ENCODE measurements at regions not wholly inside any gene's neighbourhood (a gene's known extent, or its start where the extent isn't known, plus 50 kb on each side); places are given as distances from the start of the nearest gene placed in this dataset.

DNA sequence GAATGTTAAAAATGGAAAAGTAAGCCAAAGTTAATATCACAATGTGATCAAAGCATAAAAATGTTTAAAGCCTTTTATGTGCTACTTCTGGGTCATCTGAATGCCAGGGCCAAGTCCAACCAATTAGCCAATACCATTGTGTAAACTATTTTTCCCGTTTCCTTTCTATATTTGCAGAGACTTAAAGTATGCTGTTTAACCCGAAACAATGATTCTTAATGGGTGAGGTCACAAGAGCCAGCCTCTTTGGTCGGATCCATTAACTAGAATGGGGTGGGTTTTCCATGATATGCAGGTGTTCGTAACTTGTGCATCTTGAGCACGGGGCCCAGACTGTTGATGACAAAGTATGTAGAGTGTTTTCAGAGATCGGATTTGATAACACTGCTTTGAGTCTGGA, 111.3 kb upstream of the IGFBP3 start:
- Histone ChIP-seq H3K4me1 (peaks cover 8% of the 10 kb centered on the region), H3K4me3 (no peak overlapping the region), H3K4me2 (no peak overlapping the region), H3K27me3 (no peaks in the 10 kb centered on the region), H3K27ac (no peak overlapping the region), H4K20me1 (no peaks in the 10 kb centered on the region), H3K9ac (no peak overlapping the region), H3K36me3 (no peaks in the 10 kb centered on the region), H3K9me3 (no peaks in the 10 kb centered on the region)
- no peak for TF ChIP-seq Cebpa-rat (IDR thresholded peaks at IDR 0.05)

DNA sequence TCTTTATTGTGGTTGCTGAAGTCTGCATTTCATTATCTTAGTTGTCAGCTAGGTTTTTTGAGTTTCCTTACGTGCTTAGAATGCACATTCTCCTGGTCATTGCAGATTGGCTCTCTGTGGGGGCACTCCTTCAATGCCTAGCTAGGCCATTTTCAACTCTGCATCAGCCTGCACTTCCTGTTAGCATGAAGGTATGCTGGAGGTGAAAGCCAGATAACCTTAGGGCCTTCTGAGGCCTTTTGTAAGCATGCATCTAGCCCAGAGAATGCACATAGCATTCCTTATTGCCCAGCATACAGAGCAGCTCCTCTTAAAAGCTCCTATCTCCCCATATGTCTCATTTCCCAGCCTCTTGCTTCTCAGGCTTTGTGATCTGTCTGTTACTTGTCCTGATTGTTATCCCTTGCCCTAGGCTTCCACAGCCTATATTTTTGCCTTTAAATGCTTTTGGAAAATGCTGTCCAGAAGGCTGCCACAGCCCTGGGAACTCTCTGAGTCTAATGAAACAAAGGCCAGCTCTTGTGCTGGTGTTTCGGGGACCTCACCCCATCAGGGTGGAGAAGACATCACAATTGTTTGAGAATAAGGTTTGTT, 108.1 kb upstream of the IGFBP3 start:
- Histone ChIP-seq H3K9me3 (no peaks in the 10 kb centered on the region), H4K20me1 (no peaks in the 10 kb centered on the region), H3K4me2 (no peak overlapping the region), H3K36me3 (no peaks in the 10 kb centered on the region), H3K27ac (no peak overlapping the region), H3K27me3 (no peaks in the 10 kb centered on the region), H3K4me1 (no peaks in the 10 kb centered on the region), H3K9ac (no peak overlapping the region), H3K4me3 (no peak overlapping the region)
- TF ChIP-seq Cebpa-rat (IDR thresholded peaks at IDR 0.05): no peak

DNA sequence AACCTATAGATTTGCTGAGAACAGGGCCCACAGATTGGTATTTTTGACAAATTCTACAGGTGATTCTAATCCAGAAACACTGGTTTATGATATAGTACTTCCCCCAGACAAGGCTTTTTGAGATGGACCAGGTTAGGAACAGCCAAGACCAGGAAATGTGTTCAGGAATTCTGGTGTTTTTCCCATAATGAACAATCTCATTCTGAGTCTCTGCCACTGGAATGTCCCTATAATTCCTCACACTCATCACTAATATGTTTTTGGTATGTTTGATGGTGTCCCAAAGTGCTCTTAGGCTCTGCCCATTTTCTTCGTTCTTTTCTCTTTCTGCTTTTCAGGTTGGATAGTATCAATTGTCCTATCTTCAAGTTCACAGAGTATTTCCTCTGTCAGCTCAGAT, 107.2 kb upstream of the IGFBP3 start:
- no peaks in the 10 kb centered on the region for H3K36me3 ChIP-seq
- no peaks in the 10 kb centered on the region for H3K4me1 ChIP-seq
- H4K20me1 ChIP-seq: no peaks in the 10 kb centered on the region
- H3K4me2 ChIP-seq: no peak overlapping the region
- no peak overlapping the region for H3K27ac ChIP-seq
- no peaks in the 10 kb centered on the region for H3K27me3 ChIP-seq
- H3K9me3 ChIP-seq: no peaks in the 10 kb centered on the region
- no peak for TF ChIP-seq Cebpa-rat (IDR thresholded peaks at IDR 0.05)
- no peak overlapping the region for H3K9ac ChIP-seq
- H3K4me3 ChIP-seq: no peak overlapping the region

DNA sequence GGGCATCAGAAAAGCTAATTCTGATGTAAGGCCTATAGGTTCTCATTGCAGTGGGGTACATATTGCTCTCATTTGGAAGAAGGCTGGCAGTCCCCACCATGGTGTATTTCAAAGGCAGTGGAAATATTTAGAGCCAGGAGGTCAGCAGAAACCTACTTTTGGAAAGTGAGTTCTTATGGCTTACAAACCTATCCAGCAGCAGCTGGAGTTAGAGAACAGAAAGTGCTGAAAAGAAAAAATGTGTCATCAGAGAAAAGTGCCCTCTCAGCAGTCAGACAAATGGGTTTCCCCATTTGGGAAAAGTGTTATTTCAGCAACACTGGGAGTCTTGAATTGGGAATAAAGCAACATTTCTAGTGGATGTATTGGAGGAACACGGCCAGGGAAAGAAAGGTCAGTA, 105.7 kb upstream of the IGFBP3 start:
- no peak for TF ChIP-seq Cebpa-rat (IDR thresholded peaks at IDR 0.05)
- Histone ChIP-seq H3K27me3 (no peaks in the 10 kb centered on the region), H3K9ac (no peak overlapping the region), H3K4me3 (no peak overlapping the region), H3K4me1 (no peaks in the 10 kb centered on the region), H3K36me3 (no peaks in the 10 kb centered on the region), H3K27ac (no peak overlapping the region), H3K9me3 (no peaks in the 10 kb centered on the region), H4K20me1 (no peaks in the 10 kb centered on the region), H3K4me2 (no peak overlapping the region)

DNA sequence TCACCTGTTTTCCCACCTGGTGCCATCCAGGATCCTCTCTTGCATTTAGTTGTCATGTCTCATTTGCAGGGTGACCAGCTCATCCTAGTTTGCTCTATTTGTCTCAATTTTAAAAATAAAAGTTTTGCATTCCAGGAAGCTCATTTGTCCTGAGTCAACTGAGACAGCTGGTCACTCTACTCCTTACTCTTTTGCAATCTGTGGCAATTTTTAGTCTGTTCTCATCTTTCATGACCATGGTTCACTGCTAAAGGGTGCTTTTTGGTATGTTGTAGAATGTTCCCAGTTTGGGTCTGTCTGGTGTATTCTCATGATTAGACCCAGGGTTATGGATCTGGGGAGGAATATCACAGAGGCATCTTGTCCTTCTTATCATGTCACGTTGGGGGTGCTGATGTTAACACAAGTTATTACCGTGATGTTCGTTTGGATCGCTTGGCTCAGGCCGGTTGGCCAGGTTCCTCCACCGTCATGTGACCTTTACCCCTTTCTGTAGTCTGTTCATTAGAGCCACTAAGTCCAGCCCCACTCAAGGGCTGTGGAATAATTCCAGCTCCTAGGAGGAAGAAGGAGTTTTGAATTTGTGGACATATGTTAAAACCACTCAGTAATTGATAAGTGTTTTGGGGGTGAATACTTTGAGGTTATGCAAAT, 103.3 kb upstream of the IGFBP3 start:
- no peak overlapping the region for H3K27ac ChIP-seq
- H4K20me1 ChIP-seq: no peaks in the 10 kb centered on the region
- H3K4me2 ChIP-seq: no peak overlapping the region
- no peaks in the 10 kb centered on the region for H3K36me3 ChIP-seq
- H3K4me1 ChIP-seq: no peaks in the 10 kb centered on the region
- H3K9me3 ChIP-seq: no peaks in the 10 kb centered on the region
- no peak overlapping the region for H3K9ac ChIP-seq
- no peak overlapping the region for H3K4me3 ChIP-seq
- no peaks in the 10 kb centered on the region for H3K27me3 ChIP-seq
- TF ChIP-seq Cebpa-rat (IDR thresholded peaks at IDR 0.05): no peak

DNA sequence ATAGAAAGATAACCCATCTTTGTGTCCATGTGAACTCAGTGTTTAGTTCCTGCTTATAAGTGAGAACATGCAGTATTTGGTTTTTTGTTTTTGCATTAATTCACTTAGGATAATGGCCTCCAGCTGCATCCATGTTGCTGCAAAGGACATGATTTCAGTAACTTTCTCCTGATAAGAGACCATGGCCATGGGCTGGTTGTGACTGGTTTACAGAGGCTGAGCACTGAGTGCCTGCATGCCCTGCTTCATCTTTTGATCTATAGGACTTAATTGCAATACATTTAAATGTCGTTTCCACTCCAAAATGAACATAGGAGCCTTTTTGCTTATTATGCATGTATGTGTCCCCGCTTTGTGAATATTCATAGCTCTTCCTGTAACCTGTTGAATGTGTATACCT, 101.3 kb upstream of the IGFBP3 start:
- Histone ChIP-seq H3K9me3 (no peaks in the 10 kb centered on the region), H3K27ac (no peak overlapping the region), H3K27me3 (no peaks in the 10 kb centered on the region), H3K9ac (no peak overlapping the region), H3K4me2 (no peak overlapping the region), H3K36me3 (no peaks in the 10 kb centered on the region), H3K4me1 (no peaks in the 10 kb centered on the region), H4K20me1 (no peaks in the 10 kb centered on the region), H3K4me3 (no peak overlapping the region)
- no peak for TF ChIP-seq Cebpa-rat (IDR thresholded peaks at IDR 0.05)

DNA sequence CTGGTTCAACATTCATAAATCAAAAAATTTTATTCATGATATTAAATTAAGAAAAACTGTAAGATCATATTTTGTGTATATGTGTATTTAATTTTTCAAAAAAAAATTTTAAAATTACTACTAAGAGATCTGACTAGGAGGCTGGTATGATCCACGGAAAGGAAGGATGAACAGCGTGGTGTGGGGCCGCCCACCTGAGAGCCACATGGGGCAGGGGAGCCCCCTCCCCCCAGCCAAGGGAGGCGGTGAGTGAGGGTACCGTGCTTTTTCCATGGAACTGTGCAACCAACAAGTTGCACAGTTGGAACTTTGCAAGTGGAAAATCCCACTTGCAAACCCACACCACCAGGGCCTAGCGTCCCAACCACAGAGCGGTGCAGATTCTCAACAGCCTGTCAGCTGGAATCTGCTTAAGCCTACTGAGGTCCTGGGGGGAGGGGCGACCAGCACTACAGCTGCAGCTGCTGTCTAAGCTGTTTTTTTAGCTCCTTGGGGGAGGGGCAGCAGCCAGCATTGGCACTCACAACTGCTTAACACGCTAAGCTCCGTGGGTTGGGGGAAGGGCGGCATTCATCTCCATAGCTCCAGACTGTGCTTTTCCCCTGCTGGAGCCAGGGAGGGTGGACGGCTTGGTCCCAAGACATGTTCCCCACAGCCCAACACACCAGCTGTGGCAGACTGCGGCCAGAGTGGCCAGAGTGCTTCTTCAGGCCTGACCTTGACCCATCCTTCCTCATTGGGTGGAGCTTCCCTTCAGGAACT, 94.2 kb upstream of the IGFBP3 start:
- Histone ChIP-seq H3K27ac (no peak overlapping the region), H3K4me3 (no peak overlapping the region), H4K20me1 (no peaks in the 10 kb centered on the region), H3K9ac (no peak overlapping the region), H3K27me3 (no peaks in the 10 kb centered on the region), H3K9me3 (no peaks in the 10 kb centered on the region), H3K4me2 (peak overlapping the region; percentile 33), H3K36me3 (no peaks in the 10 kb centered on the region), H3K4me1 (peaks cover 11% of the 10 kb centered on the region)
- TF ChIP-seq Cebpa-rat (IDR thresholded peaks at IDR 0.05): no peak

DNA sequence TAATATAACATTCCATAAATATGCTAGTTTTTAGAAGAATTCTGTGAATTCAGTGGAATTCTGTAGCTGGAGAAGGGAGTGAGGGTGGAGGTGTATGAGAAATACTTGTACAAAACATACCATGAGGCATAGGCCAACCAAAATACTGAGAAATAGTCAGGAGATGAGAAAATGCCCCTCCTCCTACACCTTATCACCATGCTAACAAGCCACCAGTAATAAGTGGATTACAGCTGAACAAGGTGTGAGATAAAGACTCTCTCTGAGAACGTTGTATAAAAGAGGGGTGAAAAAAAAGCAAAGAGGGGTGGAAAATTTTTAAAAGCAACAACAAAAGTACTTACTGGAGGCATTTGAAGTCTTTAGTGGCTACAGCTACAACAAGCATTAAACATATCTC, 90.4 kb upstream of the IGFBP3 start:
- Histone ChIP-seq H3K9me3 (no peaks in the 10 kb centered on the region), H3K27me3 (no peaks in the 10 kb centered on the region), H3K4me3 (no peak overlapping the region), H3K9ac (no peak overlapping the region), H3K36me3 (no peaks in the 10 kb centered on the region), H3K27ac (no peak overlapping the region), H3K4me1 (peaks cover 11% of the 10 kb centered on the region), H4K20me1 (no peaks in the 10 kb centered on the region), H3K4me2 (no peak overlapping the region)
- TF ChIP-seq Cebpa-rat (IDR thresholded peaks at IDR 0.05): no peak

DNA sequence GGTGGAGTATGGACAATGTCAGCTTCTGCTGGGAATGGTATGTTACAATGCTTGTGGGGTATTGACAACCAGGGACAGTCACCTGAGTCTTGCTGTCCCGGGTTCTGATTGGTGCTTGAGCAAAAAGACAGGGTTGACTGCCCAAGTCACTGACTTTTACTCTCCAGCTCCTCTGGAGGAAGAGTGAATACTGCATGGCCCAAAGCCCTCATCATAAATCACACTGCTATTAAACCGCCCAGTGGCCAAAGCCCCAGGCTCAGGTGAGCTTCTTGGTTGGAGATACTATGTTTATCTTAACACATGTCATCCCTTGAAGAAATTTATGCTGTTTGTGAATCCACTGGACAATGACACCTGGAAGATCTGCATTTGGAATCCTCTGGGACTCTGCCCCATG, 90.0 kb upstream of the IGFBP3 start:
- Histone ChIP-seq H3K4me3 (no peak overlapping the region), H3K9me3 (no peaks in the 10 kb centered on the region), H3K36me3 (no peaks in the 10 kb centered on the region), H3K9ac (no peak overlapping the region), H4K20me1 (no peaks in the 10 kb centered on the region), H3K27ac (no peak overlapping the region), H3K27me3 (no peaks in the 10 kb centered on the region), H3K4me1 (peaks cover 11% of the 10 kb centered on the region), H3K4me2 (no peak overlapping the region)
- no peak for TF ChIP-seq Cebpa-rat (IDR thresholded peaks at IDR 0.05)

DNA sequence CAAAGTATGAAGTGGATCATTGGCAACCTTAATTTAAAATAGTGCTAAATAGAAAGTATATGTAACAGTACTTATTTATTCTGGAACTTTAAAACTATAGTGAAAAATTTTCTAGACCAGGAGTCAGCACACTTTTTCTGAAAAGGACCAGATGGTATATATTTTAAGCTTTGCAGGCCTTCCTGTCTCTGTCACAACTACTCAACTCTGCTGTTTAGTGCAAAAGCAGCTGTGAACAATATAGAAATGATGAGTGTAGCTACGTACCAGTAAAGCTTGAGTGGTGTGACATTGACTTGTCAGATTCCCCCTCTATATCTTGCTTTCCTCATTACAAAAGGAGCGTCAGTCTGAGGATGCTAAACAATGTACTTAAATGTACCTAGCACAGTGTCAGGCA, 88.1 kb upstream of the IGFBP3 start:
- no peaks in the 10 kb centered on the region for H4K20me1 ChIP-seq
- no peak overlapping the region for H3K4me2 ChIP-seq
- H3K9me3 ChIP-seq: no peaks in the 10 kb centered on the region
- TF ChIP-seq Cebpa-rat (IDR thresholded peaks at IDR 0.05): no peak
- no peak overlapping the region for H3K9ac ChIP-seq
- no peak overlapping the region for H3K27ac ChIP-seq
- H3K4me3 ChIP-seq: no peak overlapping the region
- H3K36me3 ChIP-seq: no peaks in the 10 kb centered on the region
- H3K4me1 ChIP-seq: peaks cover 10% of the 10 kb centered on the region
- H3K27me3 ChIP-seq: no peaks in the 10 kb centered on the region
